Caco-2 (cell line): ENCODE measurements at regions not wholly inside any gene's neighbourhood (a gene's known extent, or its start where the extent isn't known, plus 50 kb on each side); places are given as distances from the start of the nearest gene placed in this dataset.
"Not testable (repeated sequence)": the region's sequence is repeated elsewhere in the genome, so short reads cannot be mapped to it uniquely, and the experiment has no call there.

Source experiments
- BruUV-seq: library from RNA; stranded (reverse); fragments of 400-500 nt; replicated peaks from 2 replicates; lab custom pipeline; 2021; lab: Mats Ljungman, UMichigan
- CTCF ChIA-PET: fragments of 300-600 bp; sonication (Branson Sonifier 250); formaldehyde crosslinking; loops from one replicate; lab custom pipeline; 2022; ENCODE audit warnings: antibody characterized with exemption; lab: Charles Lee
- POLR2A ChIA-PET: fragments of 300-600 bp; sonication (Branson Sonifier 250); formaldehyde crosslinking; loops from one replicate; lab custom pipeline; 2022; ENCODE audit warnings: antibody characterized with exemption; lab: Charles Lee
- DNase-seq, 2 experiments: peaks; one replicate each; pipeline versions ENCODE4 v3.0.0 to v3.0.0-alpha.2; 2020 to 2022
- H3K27me3 ChIP-seq: replicated peaks from 2 replicates; pipeline ENCODE4 v1.6.0; 2011; ENCODE audit warnings: low read length; ENCODE audit not compliant: control insufficient read depth, insufficient read depth
- H3K36me3 ChIP-seq: 2 replicates; pipeline ENCODE4 v1.5.1; 2011; ENCODE audit warnings: low read length; ENCODE audit not compliant: control insufficient read depth, insufficient read depth
- H3K4me1 ChIP-seq: fragments of 250-450 bp; sonication (Bioruptor Pico); 2 replicates; pipeline ENCODE4 v1.5.1; 2020; ENCODE audit warnings: mild to moderate bottlenecking
- H3K4me3 ChIP-seq: 2 replicates; pipeline ENCODE4 v1.5.1; 2011; ENCODE audit warnings: low read depth, mild to moderate bottlenecking, control low read depth, low read length
- H3K9me3 ChIP-seq: fragments of 250-450 bp; sonication (Bioruptor Pico); 2 replicates; pipeline ENCODE4 v1.5.1; 2020; ENCODE audit warnings: mild to moderate bottlenecking, moderate library complexity
- H3K27ac Mint-ChIP-seq: one replicate; pipeline ENCODE4 v1.8.0; 2022; ENCODE audit warnings: mixed read lengths; ENCODE audit not compliant: unreplicated experiment
- H3K27me3 Mint-ChIP-seq: one replicate; pipeline ENCODE4 v1.8.0; 2022; ENCODE audit warnings: mixed read lengths; ENCODE audit not compliant: insufficient read depth, unreplicated experiment
- H3K36me3 Mint-ChIP-seq: one replicate; pipeline ENCODE4 v1.8.0; 2022; ENCODE audit warnings: mild to moderate bottlenecking, mixed read lengths; ENCODE audit not compliant: insufficient read depth, unreplicated experiment
- H3K4me1 Mint-ChIP-seq: one replicate; pipeline ENCODE4 v1.8.0; 2022; ENCODE audit warnings: low read depth, mixed read lengths; ENCODE audit not compliant: unreplicated experiment
- H3K4me3 Mint-ChIP-seq: one replicate; pipeline ENCODE4 v1.8.0; 2022; ENCODE audit warnings: mild to moderate bottlenecking, moderate library complexity, mixed read lengths; ENCODE audit not compliant: unreplicated experiment
- H3K9me3 Mint-ChIP-seq: one replicate; pipeline ENCODE4 v1.8.0; 2022; ENCODE audit warnings: mixed read lengths; ENCODE audit not compliant: unreplicated experiment
- CTCF ChIP-seq, 2 experiments: fragments of 200-600 bp in 1 of 2; IDR thresholded peaks; 1 replicate in 1 of 2; 2 replicates in 1 of 2; pipeline versions ENCODE4 v1.5.1 to v1.8.0; 2011 to 2022; ENCODE audit warnings: antibody characterized with exemption in 1 of 2, control low read depth in 1 of 2, inconsistent platforms in 1 of 2, low read depth in 1 of 2, low read length in 1 of 2, mild to moderate bottlenecking in 1 of 2, moderate library complexity in 1 of 2; ENCODE audit not compliant: insufficient read depth in 1 of 2, severe bottlenecking in 1 of 2, unreplicated experiment in 1 of 2
- intact Hi-C: fragments of 100-400 bp; cut with micrococcal nuclease; formaldehyde crosslinking; loops from one replicate; pipeline ENCODE4 v1.10.0; 2022; ENCODE audit not compliant: unreplicated experiment

GRCh38 chr6:43997990-43998585, 129.2 kb downstream of the MRPL14 start:
- H3K36me3 ChIP-seq, H3K27me3 ChIP-seq, H3K27ac Mint-ChIP-seq, DNase-seq, POLR2A ChIA-PET, H3K4me1 Mint-ChIP-seq, BruUV-seq, CTCF ChIA-PET, intact Hi-C loops, H3K36me3 Mint-ChIP-seq, H3K4me3 ChIP-seq, H3K9me3 Mint-ChIP-seq, H3K9me3 ChIP-seq, H3K4me3 Mint-ChIP-seq, H3K27me3 Mint-ChIP-seq: not testable (repeated sequence)
- peaks cover 18% of the 10 kb centered on the region for H3K4me1 ChIP-seq

- no TSS peak for BruUV-seq
- no peak for DNase-seq
- no peaks in the 10 kb centered on the region for H3K27me3 Mint-ChIP-seq
- H3K9me3 Mint-ChIP-seq = no peaks in the 10 kb centered on the region
- Histone ChIP-seq H3K4me3 (no peak overlapping the region), H3K36me3 (no peaks in the 10 kb centered on the region), H3K9me3 (no peaks in the 10 kb centered on the region), H3K4me1 (peaks cover 15% of the 10 kb centered on the region), H3K27me3 (no peaks in the 10 kb centered on the region)
- H3K27ac Mint-ChIP-seq = no peak overlapping the region
- intact Hi-C loops = no loop called here
- no peak for TF ChIP-seq CTCF (IDR thresholded peaks at IDR 0.05; ENCODE audit: insufficient read depth in 1 of 2, low read depth in 1 of 2, low read length in 1 of 2, severe bottlenecking in 1 of 2, unreplicated experiment in 1 of 2)
- ChIA-PET CTCF (no interaction called here), POLR2A (no interaction called here)
- H3K4me3 Mint-ChIP-seq = no peak overlapping the region
- H3K4me1 Mint-ChIP-seq = peaks cover 4% of the 10 kb centered on the region
- peaks cover 5% of the 10 kb centered on the region for H3K36me3 Mint-ChIP-seq
Observed at GRCh38 chr6:43997345-43997677, 129.9 kb downstream of the MRPL14 start.

- Mint-ChIP-seq H3K9me3 (no peaks in the 10 kb centered on the region), H3K36me3 (peaks cover 5% of the 10 kb centered on the region), H3K27me3 (no peaks in the 10 kb centered on the region), H3K4me3 (no peak overlapping the region), H3K27ac (no peak overlapping the region), H3K4me1 (peaks cover 9% of the 10 kb centered on the region)
- no peak for TF ChIP-seq CTCF (IDR thresholded peaks at IDR 0.05; ENCODE audit: insufficient read depth in 1 of 2, low read depth in 1 of 2, low read length in 1 of 2, severe bottlenecking in 1 of 2, unreplicated experiment in 1 of 2)
- CTCF ChIA-PET = no interaction called here
- H3K27me3 ChIP-seq = no peaks in the 10 kb centered on the region
- POLR2A ChIA-PET = no interaction called here
- DNase-seq = peak in 1 of 2 experiments; percentile 25
- H3K4me1 ChIP-seq = peaks cover 15% of the 10 kb centered on the region
- intact Hi-C loops = no loop called here
- H3K36me3 ChIP-seq = no peaks in the 10 kb centered on the region
- BruUV-seq = no TSS peak
- no peak overlapping the region for H3K4me3 ChIP-seq
- H3K9me3 ChIP-seq = no peaks in the 10 kb centered on the region
Observed at GRCh38 chr6:43996618-43997344, 130.5 kb downstream of the MRPL14 start.
